Thymus (tissue), 11 donors: ENCODE measurements at regions not wholly inside any gene's neighbourhood (a gene's known extent, or its start where the extent isn't known, plus 50 kb on each side); places are given as distances from the start of the nearest gene placed in this dataset.

Source experiments
- DNase-seq, 9 donors: peaks; one replicate each; pipeline ENCODE4 v3.0.0-alpha.2; 2013; ENCODE audit warnings: low spot score in 9 of 9, low read depth in 6 of 9, missing footprints in 1 of 9
- H3K27ac ChIP-seq, 2 donors: one replicate each; pipeline ENCODE4 v1.5.1; 2013; ENCODE audit warnings: control low read depth in 1 of 2, low read depth in 1 of 2, low read length in 1 of 2, mild to moderate bottlenecking in 1 of 2, moderate library complexity in 1 of 2
- H3K27me3 ChIP-seq, 2 donors: one replicate each; pipeline ENCODE4 v1.5.1; 2013; ENCODE audit warnings: low read length in 1 of 2; ENCODE audit not compliant: control insufficient read depth in 2 of 2, insufficient read depth in 1 of 2
- H3K36me3 ChIP-seq, 2 donors: one replicate each; pipeline ENCODE4 v1.5.1; 2013; ENCODE audit warnings: low read length in 1 of 2, mild to moderate bottlenecking in 1 of 2, moderate library complexity in 1 of 2; ENCODE audit not compliant: control insufficient read depth in 2 of 2, insufficient read depth in 2 of 2
- H3K4me1 ChIP-seq, 2 donors: one replicate each; pipeline ENCODE4 v1.5.1; 2013; ENCODE audit warnings: low read length in 2 of 2; ENCODE audit not compliant: control insufficient read depth in 2 of 2, insufficient read depth in 2 of 2
- H3K4me3 ChIP-seq, 2 donors: one replicate each; pipeline ENCODE4 v1.5.1; 2013; ENCODE audit warnings: low read length in 2 of 2, control low read depth in 1 of 2, mild to moderate bottlenecking in 1 of 2
- H3K9me3 ChIP-seq, 2 donors: one replicate each; pipeline ENCODE4 v1.5.1; 2013; ENCODE audit warnings: low read length in 1 of 2, mild to moderate bottlenecking in 1 of 2; ENCODE audit not compliant: control insufficient read depth in 2 of 2, insufficient read depth in 1 of 2
- WGBS: extraction: QIAGEN DNeasy Blood & Tissue Kit; methylation state at CpG from one replicate; pipeline ENCODE4 v1.1.7; 2013; 5-methylcytosine and 5-hydroxymethylcytosine counted together
- donor health status: healthy.

DNA sequence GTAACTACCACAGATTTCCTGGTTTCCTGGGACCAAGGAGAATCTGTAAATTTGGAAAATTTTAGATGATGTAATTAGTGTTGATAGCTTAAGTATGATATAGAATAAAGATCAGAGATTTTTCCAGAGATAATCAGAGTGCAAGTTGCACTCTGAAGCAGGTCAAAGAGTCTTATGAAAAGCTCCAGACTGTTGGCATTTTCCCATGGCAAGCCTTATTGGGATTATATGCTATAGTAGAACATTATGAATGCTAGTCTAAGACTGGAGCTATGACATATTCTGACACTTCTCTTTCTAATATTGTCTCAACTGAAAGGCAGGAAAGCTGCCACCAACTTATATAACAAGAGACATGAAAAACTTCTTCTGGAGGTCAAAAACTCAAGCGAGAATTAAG, 1638.3 kb upstream of the LRRTM1 start:
- Histone ChIP-seq H3K27ac (no peak overlapping the region), H3K4me3 (no peak overlapping the region), H3K36me3 (no peaks in the 10 kb centered on the region), H3K4me1 (no peaks in the 10 kb centered on the region), H3K9me3 (no peaks in the 10 kb centered on the region), H3K27me3 (no peaks in the 10 kb centered on the region)
- no peak for DNase-seq
- 93% methylated on average over 1 of the region's 1 CpG for WGBS

DNA sequence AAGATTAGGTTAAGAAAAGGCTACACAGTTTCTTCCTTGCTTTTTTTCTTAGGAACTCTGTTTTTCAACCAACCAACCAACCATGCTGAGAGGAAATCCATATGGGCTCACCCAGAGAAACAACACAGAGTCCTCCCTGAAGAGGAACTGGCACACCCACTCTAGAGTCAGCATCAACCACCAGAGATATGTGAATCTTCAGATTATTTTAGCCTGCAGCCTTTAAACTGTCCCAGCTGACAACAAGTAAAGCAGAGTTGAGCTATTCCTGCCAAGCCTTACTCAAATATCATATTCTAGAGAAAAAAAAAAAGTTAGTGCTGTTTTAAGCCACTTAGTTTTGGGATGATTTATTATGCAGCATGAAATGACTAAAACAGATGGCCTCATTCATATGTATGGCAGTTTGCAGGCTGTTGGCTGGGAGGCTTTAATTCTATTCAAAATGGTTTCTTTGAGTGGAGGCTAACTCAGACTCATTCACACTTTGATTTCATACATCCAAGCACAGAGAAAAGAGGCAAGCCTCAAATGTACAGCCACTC, 1637.7 kb upstream of the LRRTM1 start:
- no peak for DNase-seq
- no peaks in the 10 kb centered on the region for H3K4me1 ChIP-seq
- H3K27me3 ChIP-seq, result no peaks in the 10 kb centered on the region
- no peaks in the 10 kb centered on the region for H3K9me3 ChIP-seq
- H3K4me3 ChIP-seq, result no peak overlapping the region
- no peak overlapping the region for H3K27ac ChIP-seq
- no peaks in the 10 kb centered on the region for H3K36me3 ChIP-seq

DNA sequence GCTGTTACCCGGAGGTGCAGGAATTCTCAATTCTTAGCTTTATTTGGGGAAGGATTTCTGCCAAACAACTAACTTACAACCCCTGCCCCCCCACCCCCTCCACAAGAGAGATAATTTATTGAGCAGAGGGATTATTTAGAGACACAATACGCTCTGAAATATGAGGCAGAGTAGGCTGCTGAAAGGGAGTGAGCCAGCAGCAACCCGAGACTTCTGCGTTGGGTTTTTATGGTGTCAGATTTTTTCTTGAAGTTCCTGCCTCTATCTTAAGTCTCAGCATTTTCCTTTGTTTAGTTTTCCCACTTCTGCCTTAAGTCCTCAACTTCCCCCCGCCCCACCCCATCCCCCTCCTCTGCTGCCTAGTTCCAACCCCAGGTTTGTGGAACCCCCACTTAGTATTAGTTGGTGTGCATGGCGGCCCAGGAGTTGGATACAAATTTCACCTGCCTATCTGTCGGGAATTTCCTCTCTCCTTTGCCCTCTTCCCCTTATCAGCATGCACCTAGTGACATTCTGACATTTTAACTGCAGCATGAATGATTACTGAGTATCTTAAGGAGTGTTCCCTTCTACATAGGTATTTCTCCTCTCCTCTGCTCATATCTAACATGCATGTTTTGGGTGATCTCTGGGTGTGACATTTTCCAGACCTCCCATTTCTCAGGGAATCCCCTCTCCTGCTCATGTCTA, 1635.9 kb upstream of the LRRTM1 start:
- H3K27ac ChIP-seq, result no peak overlapping the region
- no peak overlapping the region for H3K4me3 ChIP-seq
- no peak for DNase-seq
- 84% methylated on average over 7 of the region's 7 CpGs for WGBS
- H3K27me3 ChIP-seq, result no peaks in the 10 kb centered on the region
- H3K9me3 ChIP-seq, result no peaks in the 10 kb centered on the region
- no peaks in the 10 kb centered on the region for H3K36me3 ChIP-seq
- H3K4me1 ChIP-seq, result no peaks in the 10 kb centered on the region

DNA sequence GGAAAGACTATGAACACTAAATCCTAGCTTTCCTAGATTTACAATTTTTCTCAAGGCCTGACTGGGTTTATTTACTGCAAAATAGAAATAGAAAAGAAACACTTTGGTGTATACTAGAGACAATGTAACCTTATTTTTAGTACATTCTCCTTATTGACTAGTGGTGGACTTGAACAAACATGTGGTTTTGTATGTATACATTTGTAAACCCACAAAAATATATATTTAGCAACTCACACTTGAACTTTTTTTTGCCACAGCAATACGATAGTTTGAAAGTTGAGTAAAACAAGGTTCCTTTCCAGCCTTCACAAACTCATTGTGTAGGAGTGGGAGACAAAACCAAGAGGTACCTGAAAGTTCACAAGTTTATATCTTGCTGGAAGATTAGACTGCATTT, 1633.4 kb upstream of the LRRTM1 start:
- 88% methylated on average over 1 of the region's 1 CpG for WGBS
- Histone ChIP-seq H3K9me3 (no peaks in the 10 kb centered on the region), H3K4me1 (no peaks in the 10 kb centered on the region), H3K36me3 (no peaks in the 10 kb centered on the region), H3K27ac (no peak overlapping the region), H3K27me3 (no peaks in the 10 kb centered on the region), H3K4me3 (no peak overlapping the region)
- no peak for DNase-seq

DNA sequence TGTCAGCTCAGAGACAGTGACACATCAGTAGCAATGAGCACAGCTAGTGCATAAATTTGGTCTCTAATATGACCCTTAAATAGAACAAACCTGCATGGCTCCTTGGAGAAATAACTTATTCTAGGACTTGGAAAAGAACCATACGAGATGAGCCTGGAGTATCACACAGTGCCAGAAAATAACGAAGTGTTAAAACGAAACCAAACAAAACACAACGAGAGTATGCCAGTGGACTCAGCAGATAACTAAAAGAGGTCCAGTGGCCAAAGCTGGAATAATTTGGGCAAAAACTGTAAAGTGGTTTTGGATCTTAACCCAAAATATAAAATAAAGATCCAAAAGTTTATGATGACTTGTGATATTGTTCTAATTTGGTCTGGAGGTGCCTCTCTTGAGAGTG, 1599.0 kb upstream of the LRRTM1 start:
- 95% methylated on average over 4 of the region's 4 CpGs for WGBS

DNA sequence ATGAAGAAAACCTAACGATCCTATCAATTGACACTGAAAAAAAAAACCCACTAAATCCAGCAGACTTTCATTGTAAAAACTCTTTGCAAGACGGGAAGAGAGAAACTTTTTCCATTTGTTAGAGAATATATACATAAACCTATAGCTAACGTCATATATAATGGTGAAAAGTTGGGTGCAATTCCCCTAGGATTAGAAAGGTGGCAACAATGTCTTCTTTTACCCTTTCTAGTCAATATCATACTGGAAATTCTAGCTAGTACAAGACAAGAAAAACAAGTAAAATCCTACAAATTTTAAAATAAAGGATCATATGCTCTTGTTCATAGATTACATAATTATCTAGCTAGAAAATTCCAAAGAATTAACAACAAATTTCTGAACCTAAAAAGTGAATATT, 1596.5 kb upstream of the LRRTM1 start:
- Histone ChIP-seq H3K27ac (no peak overlapping the region), H3K4me3 (no peak overlapping the region), H3K4me1 (no peaks in the 10 kb centered on the region), H3K36me3 (no peaks in the 10 kb centered on the region), H3K27me3 (no peaks in the 10 kb centered on the region), H3K9me3 (no peaks in the 10 kb centered on the region)
- WGBS, result 88% methylated on average over 3 of the region's 3 CpGs
- no peak for DNase-seq

More for the DNA sequence above, 1599.0 kb upstream of the LRRTM1 start:
- Histone ChIP-seq H3K36me3 (no peaks in the 10 kb centered on the region), H3K9me3 (no peaks in the 10 kb centered on the region), H3K27me3 (no peaks in the 10 kb centered on the region), H3K4me1 (no peaks in the 10 kb centered on the region), H3K4me3 (no peak overlapping the region), H3K27ac (no peak overlapping the region)
- DNase-seq, result no peak

DNA sequence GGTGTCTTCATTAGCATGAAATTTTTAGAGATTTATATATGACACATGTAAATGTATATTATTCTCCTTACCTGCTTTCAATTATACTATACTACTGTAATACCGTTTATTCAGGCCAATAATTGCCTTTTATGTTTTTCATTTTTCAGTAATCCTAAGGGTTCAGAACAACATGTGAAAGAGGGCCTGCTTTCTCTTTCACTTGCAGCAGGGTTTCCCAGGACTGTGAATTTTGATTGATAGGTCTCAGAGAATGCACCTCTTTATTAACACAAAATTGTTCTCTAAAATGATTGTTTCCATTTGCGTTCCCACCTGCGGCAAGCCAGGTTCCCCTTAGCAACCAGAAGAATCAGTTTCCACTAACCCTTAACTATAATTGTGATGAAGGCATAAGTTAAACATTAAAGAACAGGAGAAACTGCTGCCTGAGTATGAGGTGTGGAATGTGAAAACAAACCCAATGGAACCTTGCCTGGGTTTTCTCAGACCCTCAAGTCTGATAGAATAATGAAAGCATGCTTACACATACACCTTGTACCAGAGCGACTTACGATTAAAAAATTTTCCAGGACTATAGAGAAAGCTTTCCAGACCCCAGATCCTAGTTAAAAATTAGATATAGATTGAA, 1591.2 kb upstream of the LRRTM1 start:
- no peaks in the 10 kb centered on the region for H3K27me3 ChIP-seq
- no peaks in the 10 kb centered on the region for H3K9me3 ChIP-seq
- H3K36me3 ChIP-seq, result no peaks in the 10 kb centered on the region
- H3K4me3 ChIP-seq, result no peak overlapping the region
- H3K4me1 ChIP-seq, result no peaks in the 10 kb centered on the region
- no peak overlapping the region for H3K27ac ChIP-seq
- DNase-seq, result no peak
- 93% methylated on average over 5 of the region's 5 CpGs for WGBS

DNA sequence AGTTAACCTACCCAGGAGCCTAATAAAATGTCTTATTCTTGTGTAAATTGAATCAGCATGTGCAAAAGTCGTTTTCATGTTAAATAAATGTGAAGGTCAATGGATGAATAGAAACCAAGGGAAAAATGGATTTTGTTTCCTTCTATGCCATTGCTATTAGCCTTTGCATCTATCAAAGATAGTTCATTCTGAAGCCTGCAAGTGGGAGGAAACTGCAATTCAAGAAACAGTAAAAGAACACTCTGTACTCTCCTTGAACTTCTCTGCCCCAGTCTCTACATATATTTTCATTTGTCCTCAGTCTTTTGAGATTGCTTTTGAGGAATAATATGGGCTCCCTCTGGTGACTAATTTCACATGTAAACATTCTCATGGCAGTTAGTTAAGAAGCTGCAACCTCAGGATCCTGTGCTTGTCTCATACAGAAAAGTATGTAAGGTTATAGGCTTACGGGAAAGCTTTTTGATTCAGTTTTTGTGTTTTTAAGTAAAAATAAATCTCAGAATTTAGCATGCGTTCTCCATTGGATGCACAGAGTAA, 1590.0 kb upstream of the LRRTM1 start:
- DNase-seq, result no peak
- no peaks in the 10 kb centered on the region for H3K9me3 ChIP-seq
- WGBS, result 85% methylated on average over 3 of the region's 3 CpGs
- H3K4me1 ChIP-seq, result no peaks in the 10 kb centered on the region
- no peak overlapping the region for H3K4me3 ChIP-seq
- H3K27me3 ChIP-seq, result no peaks in the 10 kb centered on the region
- no peaks in the 10 kb centered on the region for H3K36me3 ChIP-seq
- no peak overlapping the region for H3K27ac ChIP-seq

DNA sequence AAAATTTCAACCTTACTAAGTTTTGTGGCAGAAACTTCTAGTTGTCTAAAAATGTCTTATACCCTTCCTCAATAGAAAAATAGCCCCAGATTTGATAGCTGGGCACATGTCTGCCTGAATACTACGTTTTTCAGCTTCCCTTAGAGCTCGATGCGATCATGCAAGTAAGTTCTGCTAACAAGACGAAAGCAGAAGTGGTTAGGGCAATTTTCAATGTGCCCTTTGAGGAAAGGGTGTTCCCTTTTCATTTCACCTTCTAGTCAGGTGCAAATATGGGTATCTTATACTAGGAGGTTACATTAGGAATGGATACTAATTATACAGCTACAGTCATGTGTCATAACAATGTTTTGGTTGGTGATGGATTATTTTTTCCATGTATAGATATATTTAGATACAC, 1572.1 kb upstream of the LRRTM1 start:
- Histone ChIP-seq H3K36me3 (no peaks in the 10 kb centered on the region), H3K27ac (no peak overlapping the region), H3K9me3 (no peaks in the 10 kb centered on the region), H3K27me3 (no peaks in the 10 kb centered on the region), H3K4me3 (no peak overlapping the region), H3K4me1 (no peaks in the 10 kb centered on the region)
- 10% methylated on average over 4 of the region's 4 CpGs for WGBS
- no peak for DNase-seq
